OCI-LY7 (cell line): ENCODE measurements at regions not wholly inside any gene's neighbourhood (a gene's known extent, or its start where the extent isn't known, plus 50 kb on each side); places are given as distances from the start of the nearest gene placed in this dataset.

Experiments
- BruUV-seq: library from RNA; stranded (reverse); fragments of 400-500 nt; replicated peaks from 2 replicates; lab custom pipeline; 2021; lab: Mats Ljungman, UMichigan
- CTCF ChIA-PET: fragments of 300-600 bp; sonication (Branson Sonifier 250); formaldehyde crosslinking; loops from one replicate; lab custom pipeline; 2022; ENCODE audit warnings: antibody characterized with exemption; ENCODE audit not compliant: unreplicated experiment; lab: Charles Lee
- POLR2A ChIA-PET: fragments of 300-600 bp; sonication (Branson Sonifier 250); formaldehyde crosslinking; loops from one replicate; lab custom pipeline; 2022; ENCODE audit warnings: antibody characterized with exemption; lab: Charles Lee
- DNase-seq: peaks from one replicate; pipeline ENCODE4 v3.0.0-alpha.2; 2015; ENCODE audit warnings: low spot score
- H2AFZ ChIP-seq: fragments of 200-600 bp; sonication (generic), shearing (Covaris generic); 2 replicates; pipeline ENCODE4 v1.6.1; 2014; ENCODE audit warnings: mild to moderate bottlenecking, antibody characterized with exemption, low read length, moderate library complexity
- H3K27ac ChIP-seq: fragments of 200-600 bp; sonication (generic); 2 replicates; pipeline ENCODE4 v1.5.1; 2014; ENCODE audit warnings: mixed run types, low read depth, mild to moderate bottlenecking, moderate library complexity, low read length, inconsistent platforms; ENCODE audit not compliant: poor library complexity, severe bottlenecking
- H3K36me3 ChIP-seq: fragments of 200-600 bp; sonication (generic); 2 replicates; pipeline ENCODE4 v1.6.1; 2014; ENCODE audit warnings: mild to moderate bottlenecking, antibody characterized with exemption, low read length, moderate library complexity, mixed read lengths; ENCODE audit not compliant: insufficient read depth
- H3K4me1 ChIP-seq: fragments of 200-600 bp; sonication (generic); 2 replicates; pipeline ENCODE4 v1.5.1; 2014; ENCODE audit warnings: mild to moderate bottlenecking, low read length; ENCODE audit not compliant: insufficient read depth, poor library complexity, severe bottlenecking
- H3K4me2 ChIP-seq: fragments of 200-600 bp; sonication (generic); 2 replicates; pipeline ENCODE4 v1.6.1; 2014; ENCODE audit warnings: mild to moderate bottlenecking, low read length
- H3K4me3 ChIP-seq: fragments of 200-600 bp; sonication (generic); 2 replicates; pipeline ENCODE4 v1.5.1; 2014; ENCODE audit warnings: mild to moderate bottlenecking, low read depth, low read length; ENCODE audit not compliant: poor library complexity, severe bottlenecking
- H3K79me2 ChIP-seq: fragments of 200-600 bp; sonication (generic); 2 replicates; pipeline ENCODE4 v1.6.1; 2016; ENCODE audit warnings: low read depth, mild to moderate bottlenecking, low read length, moderate library complexity, mixed read lengths; ENCODE audit not compliant: insufficient read depth
- H3K9me2 ChIP-seq: fragments of 200-600 bp; sonication (generic); 2 replicates; pipeline ENCODE4 v1.6.1; 2016; ENCODE audit warnings: mild to moderate bottlenecking, low read length, mixed read lengths; ENCODE audit not compliant: insufficient read depth
- H3K9me3 ChIP-seq: fragments of 200-600 bp; sonication (generic); 2 replicates; pipeline ENCODE4 v1.6.1; 2014; ENCODE audit warnings: mild to moderate bottlenecking, mixed run types, low read length, mixed read lengths
- H4K20me1 ChIP-seq: fragments of 200-600 bp; sonication (generic); 2 replicates; pipeline ENCODE4 v1.6.1; 2014; ENCODE audit warnings: mild to moderate bottlenecking, antibody characterized with exemption, low read length, moderate library complexity, mixed read lengths; ENCODE audit not compliant: insufficient read depth
- EZH2phosphoT487 ChIP-seq: fragments of 200-600 bp; sonication (generic); IDR thresholded peaks from 2 replicates; pipeline ENCODE4 v1.6.1; 2018; ENCODE audit warnings: low read depth, borderline replicate concordance, mild to moderate bottlenecking, mixed run types, antibody characterized with exemption, low read length, moderate library complexity, mixed read lengths
- intact Hi-C: fragments of 100-400 bp; cut with micrococcal nuclease; formaldehyde crosslinking; loops from one replicate; pipeline ENCODE4 v1.10.0; 2022; ENCODE audit not compliant: unreplicated experiment
- TF ChIP-seq, protein P1 (sequence below): fragments of 200-600 bp; sonication (generic); conservative IDR thresholded peaks from 2 replicates; pipeline ENCODE4 v1.5.1; 2014; ENCODE audit warnings: mild to moderate bottlenecking, antibody characterized with exemption, low read length, moderate library complexity, mixed read lengths

DNA sequence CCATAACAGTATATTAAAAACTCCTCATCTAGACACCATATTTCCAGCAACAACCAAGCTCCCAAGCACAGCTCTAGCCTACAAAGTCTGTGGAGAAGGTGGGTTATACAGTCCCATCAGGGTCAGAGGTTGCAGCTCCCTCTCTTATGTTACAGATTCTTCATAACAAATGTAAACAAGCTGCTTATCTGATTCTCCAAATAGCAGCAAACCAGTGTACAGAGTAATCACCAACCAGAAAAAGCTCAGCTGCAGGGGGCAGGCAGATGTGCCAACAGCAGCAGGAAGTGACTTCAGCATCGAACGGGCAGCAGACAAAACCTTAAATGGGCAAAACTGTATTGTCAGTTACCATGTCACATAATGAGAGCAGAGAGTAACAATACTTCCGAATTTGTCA lies 52.9 kb upstream of the NABP1 start:
- Histone ChIP-seq H3K4me1 (peaks cover 22% of the 10 kb centered on the region), H3K79me2 (no peaks in the 10 kb centered on the region), H3K36me3 (no peaks in the 10 kb centered on the region), H3K4me3 (no peak overlapping the region), H3K9me2 (no peaks in the 10 kb centered on the region), H4K20me1 (no peaks in the 10 kb centered on the region), H3K4me2 (peak overlapping the region; percentile 37), H3K9me3 (no peaks in the 10 kb centered on the region), H2AFZ (peak overlapping the region; percentile 76), H3K27ac (no peak overlapping the region)
- ChIA-PET POLR2A (interaction anchor here (0.5 to 2.7 kb wide), 6 partner anchors 9 to 51 kb away, joined by 3 to 25 read pairs (median 8); partner anchors contain the start of gene NABP1), CTCF (interaction anchor here (0.6 to 1.1 kb wide), 2 partner anchors 11 to 23 kb away, joined by 3 to 5 read pairs; no protein-coding TSS in a partner anchor)
- TF ChIP-seq EZH2phosphoT487, result no peak
- TF ChIP-seq, protein P1, sequence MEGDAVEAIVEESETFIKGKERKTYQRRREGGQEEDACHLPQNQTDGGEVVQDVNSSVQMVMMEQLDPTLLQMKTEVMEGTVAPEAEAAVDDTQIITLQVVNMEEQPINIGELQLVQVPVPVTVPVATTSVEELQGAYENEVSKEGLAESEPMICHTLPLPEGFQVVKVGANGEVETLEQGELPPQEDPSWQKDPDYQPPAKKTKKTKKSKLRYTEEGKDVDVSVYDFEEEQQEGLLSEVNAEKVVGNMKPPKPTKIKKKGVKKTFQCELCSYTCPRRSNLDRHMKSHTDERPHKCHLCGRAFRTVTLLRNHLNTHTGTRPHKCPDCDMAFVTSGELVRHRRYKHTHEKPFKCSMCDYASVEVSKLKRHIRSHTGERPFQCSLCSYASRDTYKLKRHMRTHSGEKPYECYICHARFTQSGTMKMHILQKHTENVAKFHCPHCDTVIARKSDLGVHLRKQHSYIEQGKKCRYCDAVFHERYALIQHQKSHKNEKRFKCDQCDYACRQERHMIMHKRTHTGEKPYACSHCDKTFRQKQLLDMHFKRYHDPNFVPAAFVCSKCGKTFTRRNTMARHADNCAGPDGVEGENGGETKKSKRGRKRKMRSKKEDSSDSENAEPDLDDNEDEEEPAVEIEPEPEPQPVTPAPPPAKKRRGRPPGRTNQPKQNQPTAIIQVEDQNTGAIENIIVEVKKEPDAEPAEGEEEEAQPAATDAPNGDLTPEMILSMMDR, result no peak
- peak; percentile 60 for DNase-seq
- BruUV-seq, result no TSS peak
- intact Hi-C loops, result loop anchor here (2.0 kb wide), 1 partner anchor 52 kb away; no protein-coding TSS in a partner anchor

DNA sequence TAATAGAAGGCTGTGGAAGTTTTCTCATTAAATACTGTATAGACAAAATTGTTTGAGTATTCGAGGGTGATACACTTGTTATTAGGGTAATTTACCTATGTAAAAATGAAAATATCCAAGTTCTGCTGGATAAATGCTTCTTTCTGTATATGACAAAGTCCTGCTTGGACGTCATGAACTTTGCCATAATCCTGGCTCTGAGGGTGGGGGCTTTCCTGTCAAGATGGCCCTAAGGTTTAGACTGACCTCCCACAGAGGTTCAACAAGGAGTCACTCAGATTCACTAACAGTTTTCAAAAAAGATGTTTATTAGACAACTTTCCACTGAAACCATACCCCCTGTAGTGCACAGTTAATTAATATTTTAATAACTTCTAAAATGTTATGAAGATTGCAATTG lies 52.5 kb upstream of the NABP1 start:
- H3K4me3 ChIP-seq, result no peak overlapping the region
- H3K9me3 ChIP-seq, result no peaks in the 10 kb centered on the region
- peak overlapping the region; percentile 76; the same call in 1 of the 2 replicates for H2AFZ ChIP-seq
- TF ChIP-seq, protein P1, result no peak
- TF ChIP-seq EZH2phosphoT487, result no peak
- no peaks in the 10 kb centered on the region for H4K20me1 ChIP-seq
- ChIA-PET CTCF (interaction anchor here (1.1 kb wide), 1 partner anchor 11 kb away, joined by 5 read pairs; no protein-coding TSS in a partner anchor), POLR2A (interaction anchor here (0.5 to 2.7 kb wide), 10 partner anchors 8 to 86 kb away, joined by 3 to 25 read pairs (median 6); partner anchors contain the start of gene NABP1)
- BruUV-seq, result no TSS peak
- intact Hi-C loops, result loop anchor here (2.0 kb wide), 1 partner anchor 51 kb away; no protein-coding TSS in a partner anchor
- no peaks in the 10 kb centered on the region for H3K9me2 ChIP-seq
- H3K4me1 ChIP-seq, result peaks cover 22% of the 10 kb centered on the region
- H3K36me3 ChIP-seq, result no peaks in the 10 kb centered on the region
- no peak for DNase-seq
- no peaks in the 10 kb centered on the region for H3K79me2 ChIP-seq
- H3K27ac ChIP-seq, result no peak overlapping the region
- peak overlapping the region; percentile 37 for H3K4me2 ChIP-seq

DNA sequence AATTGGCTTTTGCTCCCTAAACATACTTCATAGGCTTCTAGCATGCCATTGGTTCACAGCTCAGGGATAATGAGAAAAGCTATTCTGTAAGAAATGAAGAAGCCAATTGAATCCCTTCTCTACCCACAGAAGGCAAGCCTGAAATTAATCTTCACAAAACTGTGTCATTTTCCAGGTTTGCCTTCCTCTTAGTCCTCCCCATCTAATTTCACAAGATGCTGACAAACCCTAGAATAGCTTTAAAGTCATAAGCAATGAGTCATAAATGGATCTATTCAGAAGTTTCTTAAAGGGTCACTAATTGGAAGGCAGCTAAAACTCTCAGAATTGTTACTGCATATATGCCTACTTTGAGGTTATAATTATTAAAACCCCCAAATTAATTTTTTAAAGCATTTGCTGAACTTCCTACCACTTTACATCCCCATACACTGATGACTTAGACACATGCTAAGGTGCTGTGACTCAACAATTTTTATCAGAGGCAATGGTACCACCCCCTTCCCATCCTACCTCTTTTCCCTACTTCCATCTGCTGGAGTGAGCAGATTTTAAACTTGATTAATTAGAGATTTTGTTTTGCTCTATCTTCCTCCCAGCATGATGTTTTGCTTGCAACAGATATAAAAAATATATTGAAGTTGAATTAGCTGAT lies 51.3 kb upstream of the NABP1 start:
- Histone ChIP-seq H3K79me2 (no peaks in the 10 kb centered on the region), H3K4me3 (no peak overlapping the region), H3K9me3 (no peaks in the 10 kb centered on the region), H3K9me2 (no peaks in the 10 kb centered on the region), H4K20me1 (no peaks in the 10 kb centered on the region), H2AFZ (no peak overlapping the region), H3K27ac (no peak overlapping the region), H3K4me1 (peaks cover 22% of the 10 kb centered on the region), H3K4me2 (no peak overlapping the region), H3K36me3 (no peaks in the 10 kb centered on the region)
- ChIA-PET CTCF (no interaction called here), POLR2A (interaction anchor here (0.6 to 2.7 kb wide), 8 partner anchors 9 to 87 kb away, joined by 3 to 25 read pairs (median 9); partner anchors contain the start of gene NABP1)
- DNase-seq, result no peak
- BruUV-seq, result no TSS peak
- TF ChIP-seq EZH2phosphoT487, result no peak
- TF ChIP-seq, protein P1, result no peak
- intact Hi-C loops, result no loop called here
